ENCODE measurements at regions not wholly inside any gene's neighbourhood (a gene's known extent, or its start where the extent isn't known, plus 50 kb on each side); places are given as distances from the start of the nearest gene placed in this dataset.

DNA sequence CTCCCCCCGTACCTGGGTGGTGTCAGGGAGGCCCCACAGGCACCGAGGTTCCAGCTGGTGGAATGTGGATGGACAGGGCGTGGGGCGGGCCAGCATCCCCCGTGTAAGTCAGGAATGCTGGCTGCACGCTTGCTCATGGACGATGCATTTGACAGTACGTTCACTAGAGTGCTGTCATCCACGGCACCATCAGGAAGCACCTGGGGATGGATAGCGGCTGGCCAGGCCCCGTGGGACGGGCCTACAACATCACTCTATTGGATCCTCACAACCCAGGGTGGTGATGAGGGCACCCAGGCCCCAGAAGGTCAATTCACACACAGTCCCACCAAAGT is 63.6 kb downstream of the INSIG1 start:
- BruUV-seq (replicated peaks) = no TSS peak
- no peaks in the 10 kb centered on the region for H3K36me3 ChIP-seq (ENCODE audit: control insufficient read depth in 2 of 2, insufficient read depth in 2 of 2, low read length in 1 of 2)
- WGBS (ENCODE audit: insufficient coverage, insufficient replicate concordance, low lambda C conversion rate, missing lambda C conversion rate) = 33% methylated on average over 12 of the region's 12 CpGs
- FAIRE-seq (no peak), DNase-seq (ENCODE audit: low read depth, low spot score) (no peak), ATAC-seq (no peak)
- RAD21 ChIA-PET (ENCODE audit: unreplicated experiment) = no interaction called here
- H3K9ac ChIP-seq (ENCODE audit: control insufficient read depth, insufficient read depth, low read length) = no peak overlapping the region
- in situ Hi-C loops (cut with MboI) (no loop called here), intact Hi-C loops (cut with micrococcal nuclease; ENCODE audit: unreplicated experiment) (no loop called here)
- no peak overlapping the region for H3K4me3 ChIP-seq
- H3K4me2 ChIP-seq (ENCODE audit: control insufficient read depth, insufficient read depth) = no peak overlapping the region
- no peak overlapping the region for H3K27ac ChIP-seq (ENCODE audit: control insufficient read depth, insufficient read depth)
- no peaks in the 10 kb centered on the region for H3K9me3 ChIP-seq (replicated peaks; ENCODE audit: control insufficient read depth, insufficient read depth, low read length)
- no peak overlapping the region for H2AFZ ChIP-seq (ENCODE audit: control insufficient read depth, low read depth, low read length)
- peaks cover 0 to 3% of the 10 kb centered on the region in 2 experiments; a peak in 3 of 4 replicates for H3K27me3 ChIP-seq (replicated peaks in 1 of 2; ENCODE audit: control insufficient read depth in 2 of 2, insufficient read depth in 2 of 2, low read length in 1 of 2)
- SMC1A ChIA-PET (ENCODE audit: uncharacterized antibody, unreplicated experiment) = no interaction called here
- POLR2A ChIA-PET = no interaction called here
- no peaks in the 10 kb centered on the region for H3K4me1 ChIP-seq (ENCODE audit: control insufficient read depth, insufficient read depth, low read length)
- H3K79me2 ChIP-seq (ENCODE audit: control insufficient read depth, insufficient read depth, low read length) = no peaks in the 10 kb centered on the region
- TF ChIP-seq ESRRA (IDR thresholded peaks at IDR 0.05; ENCODE audit: low read length) = no peak
- TF ChIP-seq, protein P1, sequence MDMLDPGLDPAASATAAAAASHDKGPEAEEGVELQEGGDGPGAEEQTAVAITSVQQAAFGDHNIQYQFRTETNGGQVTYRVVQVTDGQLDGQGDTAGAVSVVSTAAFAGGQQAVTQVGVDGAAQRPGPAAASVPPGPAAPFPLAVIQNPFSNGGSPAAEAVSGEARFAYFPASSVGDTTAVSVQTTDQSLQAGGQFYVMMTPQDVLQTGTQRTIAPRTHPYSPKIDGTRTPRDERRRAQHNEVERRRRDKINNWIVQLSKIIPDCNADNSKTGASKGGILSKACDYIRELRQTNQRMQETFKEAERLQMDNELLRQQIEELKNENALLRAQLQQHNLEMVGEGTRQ (IDR thresholded peaks at IDR 0.05; ENCODE audit: borderline replicate concordance, low read depth, low read length) = no peak
- no peak for TF ChIP-seq NBN (IDR thresholded peaks at IDR 0.05)
- TF ChIP-seq, protein P2, sequence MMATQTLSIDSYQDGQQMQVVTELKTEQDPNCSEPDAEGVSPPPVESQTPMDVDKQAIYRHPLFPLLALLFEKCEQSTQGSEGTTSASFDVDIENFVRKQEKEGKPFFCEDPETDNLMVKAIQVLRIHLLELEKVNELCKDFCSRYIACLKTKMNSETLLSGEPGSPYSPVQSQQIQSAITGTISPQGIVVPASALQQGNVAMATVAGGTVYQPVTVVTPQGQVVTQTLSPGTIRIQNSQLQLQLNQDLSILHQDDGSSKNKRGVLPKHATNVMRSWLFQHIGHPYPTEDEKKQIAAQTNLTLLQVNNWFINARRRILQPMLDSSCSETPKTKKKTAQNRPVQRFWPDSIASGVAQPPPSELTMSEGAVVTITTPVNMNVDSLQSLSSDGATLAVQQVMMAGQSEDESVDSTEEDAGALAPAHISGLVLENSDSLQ (IDR thresholded peaks at IDR 0.05) = no peak
- TF ChIP-seq, protein P3, sequence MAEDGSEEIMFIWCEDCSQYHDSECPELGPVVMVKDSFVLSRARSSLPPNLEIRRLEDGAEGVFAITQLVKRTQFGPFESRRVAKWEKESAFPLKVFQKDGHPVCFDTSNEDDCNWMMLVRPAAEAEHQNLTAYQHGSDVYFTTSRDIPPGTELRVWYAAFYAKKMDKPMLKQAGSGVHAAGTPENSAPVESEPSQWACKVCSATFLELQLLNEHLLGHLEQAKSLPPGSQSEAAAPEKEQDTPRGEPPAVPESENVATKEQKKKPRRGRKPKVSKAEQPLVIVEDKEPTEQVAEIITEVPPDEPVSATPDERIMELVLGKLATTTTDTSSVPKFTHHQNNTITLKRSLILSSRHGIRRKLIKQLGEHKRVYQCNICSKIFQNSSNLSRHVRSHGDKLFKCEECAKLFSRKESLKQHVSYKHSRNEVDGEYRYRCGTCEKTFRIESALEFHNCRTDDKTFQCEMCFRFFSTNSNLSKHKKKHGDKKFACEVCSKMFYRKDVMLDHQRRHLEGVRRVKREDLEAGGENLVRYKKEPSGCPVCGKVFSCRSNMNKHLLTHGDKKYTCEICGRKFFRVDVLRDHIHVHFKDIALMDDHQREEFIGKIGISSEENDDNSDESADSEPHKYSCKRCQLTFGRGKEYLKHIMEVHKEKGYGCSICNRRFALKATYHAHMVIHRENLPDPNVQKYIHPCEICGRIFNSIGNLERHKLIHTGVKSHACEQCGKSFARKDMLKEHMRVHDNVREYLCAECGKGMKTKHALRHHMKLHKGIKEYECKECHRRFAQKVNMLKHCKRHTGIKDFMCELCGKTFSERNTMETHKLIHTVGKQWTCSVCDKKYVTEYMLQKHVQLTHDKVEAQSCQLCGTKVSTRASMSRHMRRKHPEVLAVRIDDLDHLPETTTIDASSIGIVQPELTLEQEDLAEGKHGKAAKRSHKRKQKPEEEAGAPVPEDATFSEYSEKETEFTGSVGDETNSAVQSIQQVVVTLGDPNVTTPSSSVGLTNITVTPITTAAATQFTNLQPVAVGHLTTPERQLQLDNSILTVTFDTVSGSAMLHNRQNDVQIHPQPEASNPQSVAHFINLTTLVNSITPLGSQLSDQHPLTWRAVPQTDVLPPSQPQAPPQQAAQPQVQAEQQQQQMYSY (CRISPR knock-in tag; IDR thresholded peaks at IDR 0.05) = no peak
- H4K20me1 ChIP-seq (ENCODE audit: control insufficient read depth, insufficient read depth) = no peaks in the 10 kb centered on the region
- CTCF ChIA-PET = no interaction called here
